Activated T-helper 1 cell treated with Interleukin-2 at 50 U/mL for 16 hours (primary cell): ENCODE measurements at regions not wholly inside any gene's neighbourhood (a gene's known extent, or its start where the extent isn't known, plus 50 kb on each side); places are given as distances from the start of the nearest gene placed in this dataset.
"Not testable (repeated sequence)": the region's sequence is repeated elsewhere in the genome, so short reads cannot be mapped to it uniquely, and the experiment has no call there.

ENCODE experiments used
- DNase-seq: peaks from one replicate; pipeline ENCODE4 v3.0.0-alpha.2; 2020; ENCODE audit warnings: low read depth

DNA sequence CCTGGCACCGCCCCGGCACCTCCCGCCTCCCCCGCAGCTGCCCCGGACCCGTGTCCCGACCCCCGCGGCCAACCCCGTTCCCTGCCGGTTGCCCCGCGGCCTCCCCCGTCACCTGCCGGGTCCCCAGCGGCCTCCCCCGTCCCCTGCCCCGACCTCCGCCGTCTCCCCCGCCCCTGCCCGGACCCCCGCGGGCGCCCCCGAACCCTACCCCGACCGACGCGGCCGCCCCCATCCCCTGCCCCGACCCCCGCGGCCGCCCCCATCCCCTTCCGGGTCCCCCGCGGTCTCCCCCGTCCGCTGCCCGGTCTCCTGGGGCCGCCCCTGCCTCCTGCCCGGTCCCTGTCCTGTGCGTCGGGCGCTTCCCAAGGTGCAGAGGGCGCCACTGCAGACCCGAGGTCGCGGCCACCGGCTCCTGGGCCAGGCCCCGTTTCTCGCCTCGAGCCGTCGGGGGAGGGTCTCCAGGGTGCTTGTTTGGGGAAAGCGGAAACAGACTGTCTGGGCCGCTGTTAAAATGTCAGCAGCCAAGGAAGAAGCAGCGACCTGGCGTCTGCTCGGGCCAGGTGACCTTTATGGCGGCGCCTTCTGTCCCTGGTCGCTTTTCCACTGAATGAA is 51.6 kb upstream of the APOD start:
- not testable (repeated sequence) for DNase-seq

DNA sequence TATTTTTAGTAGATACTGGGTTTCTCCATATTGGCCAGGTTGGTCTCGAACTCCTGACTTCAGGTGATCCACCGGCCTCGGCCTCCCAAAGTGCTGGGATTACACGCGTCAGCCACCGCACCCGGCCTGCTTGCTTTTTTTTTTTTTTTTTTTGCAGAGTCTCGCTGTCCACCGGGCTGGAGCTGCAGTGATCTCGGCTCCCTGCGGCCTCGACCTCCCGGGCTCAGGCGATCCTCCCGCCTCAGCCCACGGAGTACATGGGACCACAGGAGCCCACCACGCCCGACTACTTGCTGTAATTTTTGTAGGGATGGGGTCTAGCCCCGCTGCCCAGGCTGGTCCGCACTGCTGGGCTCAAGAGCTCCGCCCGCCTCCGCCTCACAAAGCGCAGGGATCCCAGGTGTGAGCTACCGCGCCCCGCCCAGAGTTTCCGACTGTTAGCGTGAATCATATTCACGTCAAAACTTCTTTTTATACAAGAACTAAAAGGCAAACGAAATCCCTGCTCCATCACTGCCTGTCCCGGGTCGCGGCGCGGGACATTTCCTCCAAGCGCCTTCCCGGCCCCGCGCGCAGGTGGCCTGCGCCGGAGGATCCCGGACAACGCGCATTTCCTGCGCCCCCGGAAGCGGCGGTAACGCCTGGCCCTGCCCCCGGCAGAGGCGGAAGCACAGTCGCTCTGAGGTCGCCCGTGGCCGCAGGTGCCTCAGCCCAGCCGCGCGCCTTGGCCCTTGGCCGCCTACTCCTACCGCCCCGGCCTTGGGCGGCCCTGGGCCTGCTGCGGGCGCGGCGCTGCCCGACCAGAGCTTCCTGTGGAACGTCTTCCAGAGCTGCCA is 50.9 kb upstream of the APOD start:
- DNase-seq: not testable (repeated sequence)
